B cell (primary cell): ENCODE measurements at regions not wholly inside any gene's neighbourhood (a gene's known extent, or its start where the extent isn't known, plus 50 kb on each side); places are given as distances from the start of the nearest gene placed in this dataset.

Experiments used
- ATAC-seq: fragments of 200-7000 bp; cut with Tn5 transposase; one replicate; pipeline ENCODE4 v1.10.0; 2021; ENCODE audit warnings: low read depth, mild to moderate bottlenecking, moderate number of reproducible peaks, moderate library complexity
- CTCF ChIA-PET: fragments of 350-600 bp; sonication (Branson Sonifier 250); formaldehyde crosslinking; loops from one replicate; lab custom pipeline; 2021; ENCODE audit warnings: antibody characterized with exemption, inconsistent platforms; lab: Charles Lee
- POLR2A ChIA-PET: fragments of 350-600 bp; sonication (Branson Sonifier 250); formaldehyde crosslinking; loops from one replicate; lab custom pipeline; 2021; ENCODE audit warnings: antibody characterized with exemption; lab: Charles Lee
- DNase-seq: peaks from one replicate; pipeline ENCODE4 v3.0.0; 2013
- H2AFZ ChIP-seq: 2 replicates; pipeline ENCODE4 v1.6.1; 2012; ENCODE audit warnings: mild to moderate bottlenecking, low read depth, low read length; ENCODE audit not compliant: insufficient read depth, poor library complexity, severe bottlenecking
- H3K27ac ChIP-seq, 2 donors: 1 replicate in 1 of 2; 2 replicates in 1 of 2; pipeline ENCODE4 v1.5.1; 2012 to 2013; ENCODE audit warnings: low read length in 2 of 2, mild to moderate bottlenecking in 2 of 2, moderate library complexity in 1 of 2
- H3K27me3 ChIP-seq, 4 experiments: fragments of 200-600 bp in 1 of 4; sonication (generic) in 1 of 4; replicated peaks in 1 of 4; 1 replicate in 2 of 4; 2 replicates in 2 of 4; pipeline versions ENCODE4 v1.6.1 to v1.7.0; 2013 to 2016; ENCODE audit warnings: low read length in 3 of 4, mild to moderate bottlenecking in 2 of 4, mixed read lengths in 1 of 4, moderate library complexity in 1 of 4; ENCODE audit not compliant: insufficient read depth in 4 of 4, control insufficient read depth in 3 of 4; ENCODE audit errors: control extremely low read depth in 1 of 4
- H3K36me3 ChIP-seq, 2 experiments: replicated peaks in 1 of 2; 1 replicate in 1 of 2; 2 replicates in 1 of 2; pipeline versions ENCODE4 v1.6.1 to v1.7.1; 2013; ENCODE audit warnings: low read length in 1 of 2; ENCODE audit not compliant: insufficient read depth in 2 of 2, control insufficient read depth in 1 of 2; ENCODE audit errors: control extremely low read depth in 1 of 2, extremely low read depth in 1 of 2
- H3K4me1 ChIP-seq, 2 donors: fragments of 200-600 bp in 1 of 2; sonication (generic) in 1 of 2; 1 replicate in 1 of 2; 2 replicates in 1 of 2; pipeline versions ENCODE4 v1.5.1 to v1.6.1; 2013 to 2017; ENCODE audit warnings: low read length in 2 of 2; ENCODE audit not compliant: control insufficient read depth in 2 of 2, insufficient read depth in 2 of 2
- H3K4me2 ChIP-seq: replicated peaks from 2 replicates; pipeline ENCODE3; 2012; ENCODE audit warnings: mild to moderate bottlenecking, low read depth, low read length; ENCODE audit not compliant: poor library complexity, severe bottlenecking
- H3K4me3 ChIP-seq, 5 experiments: fragments of 200-600 bp in 1 of 5; sonication (generic) in 1 of 5; 1 replicate in 3 of 5; 2 replicates in 2 of 5; pipeline versions ENCODE4 v1.5.1 to v1.7.0; 2011 to 2016; ENCODE audit warnings: low read length in 4 of 5, mild to moderate bottlenecking in 4 of 5, low read depth in 2 of 5, control low read depth in 1 of 5, moderate library complexity in 1 of 5; ENCODE audit not compliant: insufficient read depth in 1 of 5; ENCODE audit errors: control extremely low read depth in 1 of 5, extremely low read depth in 1 of 5
- H3K79me2 ChIP-seq: fragments of 200-600 bp; sonication (generic); one replicate; pipeline ENCODE4 v1.6.0; 2016; ENCODE audit warnings: low read length; ENCODE audit not compliant: control insufficient read depth, insufficient read depth
- H3K9ac ChIP-seq: fragments of 200-600 bp; sonication (generic); 2 replicates; pipeline ENCODE4 v1.6.1; 2017; ENCODE audit warnings: mild to moderate bottlenecking, low read length, moderate library complexity
- H3K9me3 ChIP-seq, 3 donors: one replicate each; pipeline versions ENCODE4 v1.6.1 to v1.7.1; 2013; ENCODE audit warnings: low read length in 2 of 3; ENCODE audit not compliant: control insufficient read depth in 2 of 3, insufficient read depth in 1 of 3; ENCODE audit errors: control extremely low read depth in 1 of 3
- H4K20me1 ChIP-seq: 2 replicates; pipeline ENCODE4 v1.6.0; 2012; ENCODE audit warnings: mild to moderate bottlenecking, low read length; ENCODE audit not compliant: insufficient read depth, control insufficient read depth, poor library complexity, severe bottlenecking
- H3K27ac Mint-ChIP-seq: one replicate; pipeline ENCODE4 v1.8.0; 2021; ENCODE audit warnings: mixed read lengths
- H3K27me3 Mint-ChIP-seq: one replicate; pipeline ENCODE4 v1.8.0; 2021; ENCODE audit warnings: mixed read lengths
- H3K4me1 Mint-ChIP-seq: one replicate; pipeline ENCODE4 v1.8.0; 2021; ENCODE audit warnings: mixed read lengths
- H3K4me3 Mint-ChIP-seq: one replicate; pipeline ENCODE4 v1.8.0; 2021; ENCODE audit warnings: mixed read lengths
- H3K9me3 Mint-ChIP-seq: one replicate; pipeline ENCODE4 v1.8.0; 2022; ENCODE audit warnings: mixed read lengths; ENCODE audit not compliant: insufficient read depth
- EZH2 ChIP-seq: IDR thresholded peaks from 2 replicates; pipeline ENCODE4 v1.6.1; 2012; ENCODE audit warnings: borderline replicate concordance, low read depth, mild to moderate bottlenecking, moderate library complexity, low read length; ENCODE audit not compliant: insufficient read depth, poor library complexity, severe bottlenecking
- WGBS: methylation state at CpG from one replicate; pipeline ENCODE4 v1.1.5; 2013; ENCODE audit warnings: missing lambda C conversion rate; ENCODE audit not compliant: insufficient coverage; 5-methylcytosine and 5-hydroxymethylcytosine counted together
- intact Hi-C: fragments of 100-400 bp; cut with micrococcal nuclease; formaldehyde crosslinking; loops from one replicate; pipeline ENCODE4 v1.10.0; 2022
- TF ChIP-seq, protein P1 (sequence below): fragments of 200-600 bp; IDR thresholded peaks from one replicate; pipeline ENCODE4 v1.8.0; 2022; ENCODE audit warnings: antibody characterized with exemption, mild to moderate bottlenecking

DNA sequence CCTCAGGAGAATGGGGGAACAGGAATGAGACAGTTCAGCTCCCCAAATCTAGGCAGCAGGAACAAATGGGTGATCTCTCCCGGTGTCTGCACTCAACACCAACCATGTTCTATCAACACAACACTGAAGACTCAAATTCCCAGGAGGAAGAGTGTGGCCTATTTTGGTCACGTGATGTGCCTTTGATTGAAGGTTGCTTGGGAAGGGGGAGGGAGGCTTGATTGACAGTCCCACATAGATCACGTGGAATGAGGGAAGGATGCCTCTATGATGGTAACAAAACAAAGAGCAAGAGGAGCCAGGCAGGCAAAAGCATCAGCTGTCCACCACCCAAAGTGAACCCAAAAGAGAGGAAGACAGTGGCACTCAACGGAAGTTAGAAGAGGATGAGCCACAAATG is 364.8 kb downstream of the KIF16B start:
- DNase-seq (no peak), ATAC-seq (no peak)
- no peak overlapping the region for H3K27ac ChIP-seq
- no peaks in the 10 kb centered on the region for H3K79me2 ChIP-seq
- TF ChIP-seq EZH2: no peak
- TF ChIP-seq, protein P1, sequence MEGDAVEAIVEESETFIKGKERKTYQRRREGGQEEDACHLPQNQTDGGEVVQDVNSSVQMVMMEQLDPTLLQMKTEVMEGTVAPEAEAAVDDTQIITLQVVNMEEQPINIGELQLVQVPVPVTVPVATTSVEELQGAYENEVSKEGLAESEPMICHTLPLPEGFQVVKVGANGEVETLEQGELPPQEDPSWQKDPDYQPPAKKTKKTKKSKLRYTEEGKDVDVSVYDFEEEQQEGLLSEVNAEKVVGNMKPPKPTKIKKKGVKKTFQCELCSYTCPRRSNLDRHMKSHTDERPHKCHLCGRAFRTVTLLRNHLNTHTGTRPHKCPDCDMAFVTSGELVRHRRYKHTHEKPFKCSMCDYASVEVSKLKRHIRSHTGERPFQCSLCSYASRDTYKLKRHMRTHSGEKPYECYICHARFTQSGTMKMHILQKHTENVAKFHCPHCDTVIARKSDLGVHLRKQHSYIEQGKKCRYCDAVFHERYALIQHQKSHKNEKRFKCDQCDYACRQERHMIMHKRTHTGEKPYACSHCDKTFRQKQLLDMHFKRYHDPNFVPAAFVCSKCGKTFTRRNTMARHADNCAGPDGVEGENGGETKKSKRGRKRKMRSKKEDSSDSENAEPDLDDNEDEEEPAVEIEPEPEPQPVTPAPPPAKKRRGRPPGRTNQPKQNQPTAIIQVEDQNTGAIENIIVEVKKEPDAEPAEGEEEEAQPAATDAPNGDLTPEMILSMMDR: no peak
- no peak overlapping the region for H2AFZ ChIP-seq
- Mint-ChIP-seq H3K4me1 (peaks cover 32% of the 10 kb centered on the region), H3K9me3 (no peaks in the 10 kb centered on the region), H3K27me3 (no peaks in the 10 kb centered on the region), H3K27ac (no peak overlapping the region), H3K4me3 (no peak overlapping the region)
- no peaks in the 10 kb centered on the region for H3K36me3 ChIP-seq
- H4K20me1 ChIP-seq: no peaks in the 10 kb centered on the region
- H3K4me3 ChIP-seq: no peak overlapping the region
- H3K9me3 ChIP-seq: peaks cover 0 to 8% (median 0%) of the 10 kb centered on the region in 3 donors
- H3K27me3 ChIP-seq: no peaks in the 10 kb centered on the region
- intact Hi-C loops: no loop called here
- H3K4me1 ChIP-seq: peaks cover 22 to 24% of the 10 kb centered on the region in 2 donors
- 86% methylated on average over 3 of the region's 4 CpGs for WGBS
- ChIA-PET CTCF (no interaction called here), POLR2A (no interaction called here)
- no peak overlapping the region for H3K4me2 ChIP-seq
- H3K9ac ChIP-seq: no peak overlapping the region

DNA sequence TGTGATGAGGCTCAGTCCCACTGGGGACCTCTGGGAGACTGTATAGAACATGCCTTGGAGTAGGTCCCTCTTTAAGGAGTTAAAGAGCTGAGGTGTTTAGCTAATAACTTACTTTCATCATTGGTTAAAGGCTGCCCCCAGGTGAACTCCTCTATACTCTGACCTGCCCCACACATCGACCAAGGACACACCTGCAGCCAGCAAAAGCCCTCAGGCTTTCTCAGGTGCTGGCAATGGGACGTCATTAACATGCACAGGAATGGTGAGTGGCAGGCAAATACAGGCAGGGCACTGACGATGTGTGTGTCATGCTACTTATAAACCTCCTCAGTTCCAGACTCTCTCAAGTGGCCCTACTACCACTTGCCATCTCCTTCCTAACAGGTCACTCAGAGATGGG is 366.4 kb downstream of the KIF16B start:
- Mint-ChIP-seq H3K9me3 (peaks cover 3% of the 10 kb centered on the region), H3K4me1 (peaks cover 27% of the 10 kb centered on the region), H3K4me3 (peak overlapping the region; percentile 35), H3K27ac (peak overlapping the region; percentile 64), H3K27me3 (no peaks in the 10 kb centered on the region)
- intact Hi-C loops: no loop called here
- DNase-seq (no peak), ATAC-seq (peak; percentile 17)
- ChIA-PET CTCF (interaction anchor here (1.4 to 1.9 kb wide), 2 partner anchors 364 to 498 kb away, joined by 5 to 8 read pairs; no protein-coding TSS in a partner anchor), POLR2A (no interaction called here)
- no peaks in the 10 kb centered on the region for H3K27me3 ChIP-seq
- H3K36me3 ChIP-seq: no peaks in the 10 kb centered on the region
- no peaks in the 10 kb centered on the region for H3K79me2 ChIP-seq
- H3K4me2 ChIP-seq: peak overlapping the region; percentile 51
- no peak overlapping the region for H3K4me3 ChIP-seq
- H3K9ac ChIP-seq: no peak overlapping the region
- peaks cover 11 to 12% of the 10 kb centered on the region in 2 donors for H3K4me1 ChIP-seq
- no peaks in the 10 kb centered on the region for H4K20me1 ChIP-seq
- TF ChIP-seq, protein P1: no peak
- TF ChIP-seq EZH2: no peak
- WGBS: 39% methylated on average over 3 of the region's 3 CpGs
- H3K9me3 ChIP-seq: no peaks in the 10 kb centered on the region
- no peak overlapping the region for H3K27ac ChIP-seq
- peak overlapping the region; percentile 44 for H2AFZ ChIP-seq
